ENCODE measurements at regions not wholly inside any gene's neighbourhood (a gene's known extent, or its start where the extent isn't known, plus 50 kb on each side); places are given as distances from the start of the nearest gene placed in this dataset.

DNA sequence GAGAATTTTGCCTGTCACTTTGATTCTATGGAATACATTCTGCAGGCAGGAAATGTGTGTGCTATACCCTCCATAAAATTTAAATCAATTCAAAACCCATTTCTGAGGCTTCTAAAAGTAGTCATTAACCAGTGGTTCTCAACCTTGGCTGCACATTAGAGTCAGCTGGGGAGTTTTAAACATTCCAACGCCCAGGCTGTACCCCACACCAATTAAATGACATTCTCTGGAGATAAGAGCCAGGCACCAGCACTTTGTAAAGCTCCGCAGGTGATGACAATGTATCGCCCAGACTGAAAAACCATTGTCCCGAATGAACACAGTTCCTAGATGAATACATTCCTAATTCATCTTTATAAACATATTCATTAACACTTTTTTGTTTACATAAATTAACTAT, 110.6 kb upstream of the MB21D2 start (continued):
- no peak for TF ChIP-seq CTBP2 (IDR thresholded peaks at IDR 0.05; ENCODE audit: borderline replicate concordance, insufficient read depth, insufficient read length, low read length)
- no peak for TF ChIP-seq CHD1 (IDR thresholded peaks at IDR 0.05; ENCODE audit: low read depth, low read length)
- TF ChIP-seq SRF (IDR thresholded peaks at IDR 0.05; ENCODE audit: low read depth, low read length), result no peak
- TF ChIP-seq ZNF274 (IDR thresholded peaks at IDR 0.05; ENCODE audit: borderline replicate concordance, extremely low read depth, low read length), result no peak
- no peak for TF ChIP-seq SP1 (IDR thresholded peaks at IDR 0.05; ENCODE audit: low read depth, low read length)
- no peak for TF ChIP-seq SAP30 (IDR thresholded peaks at IDR 0.05; ENCODE audit: insufficient read depth, insufficient replicate concordance, low read length)
- TF ChIP-seq PHF8 (conservative IDR thresholded peaks at IDR 0.05; ENCODE audit: low read depth, low read length), result no peak
